ENCODE measurements at regions not wholly inside any gene's neighbourhood (a gene's known extent, or its start where the extent isn't known, plus 50 kb on each side); places are given as distances from the start of the nearest gene placed in this dataset.

GRCh38 chr7:156497776-156498509 lies 142.6 kb upstream of the RNF32 start:
- Histone ChIP-seq H3K36me3 (no peaks in the 10 kb centered on the region), H3K4me3 (no peak overlapping the region), H3K27ac (no peak overlapping the region), H3K4me1 (no peaks in the 10 kb centered on the region), H3K27me3 (no peaks in the 10 kb centered on the region), H3K9me3 (no peaks in the 10 kb centered on the region)
- ATAC-seq (no peak), DNase-seq (no peak)
- in situ Hi-C loops (cut with MboI; ENCODE audit: low sequenced_read_pairs in 4 of 4) = no loop called here
- TF ChIP-seq CTCF (IDR thresholded peaks at IDR 0.05 in 4 of 5, conservative IDR thresholded peaks at IDR 0.05 in 1 of 5) (no peak), POLR2A (IDR thresholded peaks at IDR 0.05) (no peak)
- intact Hi-C loops (cut with DNase I; ENCODE audit: low total_unique reads) = no loop called here

- in situ Hi-C loops (cut with MboI; ENCODE audit: low sequenced_read_pairs in 4 of 4) (no loop called here), intact Hi-C loops (cut with DNase I; ENCODE audit: low total_unique reads) (no loop called here)
- ATAC-seq (no peak), DNase-seq (no peak)
- Histone ChIP-seq H3K4me3 (no peak overlapping the region), H3K4me1 (no peaks in the 10 kb centered on the region), H3K27ac (no peak overlapping the region), H3K36me3 (no peaks in the 10 kb centered on the region), H3K9me3 (no peaks in the 10 kb centered on the region), H3K27me3 (no peaks in the 10 kb centered on the region)
- TF ChIP-seq POLR2A (IDR thresholded peaks at IDR 0.05) (no peak), CTCF (IDR thresholded peaks at IDR 0.05 in 4 of 5, conservative IDR thresholded peaks at IDR 0.05 in 1 of 5) (no peak)
Measured at GRCh38 chr7:156496865-156497264, 143.7 kb upstream of the RNF32 start.

- no peak for TF ChIP-seq POLR2A (IDR thresholded peaks at IDR 0.05)
- no peak for TF ChIP-seq CTCF (IDR thresholded peaks at IDR 0.05 in 4 of 5, conservative IDR thresholded peaks at IDR 0.05 in 1 of 5)
- H3K4me1 ChIP-seq = no peaks in the 10 kb centered on the region
- intact Hi-C loops (cut with DNase I; ENCODE audit: low total_unique reads) = no loop called here
- ATAC-seq (no peak), DNase-seq (no peak)
- no peak overlapping the region for H3K4me3 ChIP-seq
- no peaks in the 10 kb centered on the region for H3K27me3 ChIP-seq
- no peaks in the 10 kb centered on the region for H3K9me3 ChIP-seq
- H3K27ac ChIP-seq = no peak overlapping the region
- H3K36me3 ChIP-seq = no peaks in the 10 kb centered on the region
- in situ Hi-C loops (cut with MboI; ENCODE audit: low sequenced_read_pairs in 4 of 4) = no loop called here
Measured at GRCh38 chr7:156496363-156496769, 144.2 kb upstream of the RNF32 start.

- H3K4me3 ChIP-seq = no peak overlapping the region
- intact Hi-C loops (cut with DNase I; ENCODE audit: low total_unique reads) (no loop called here), in situ Hi-C loops (cut with MboI; ENCODE audit: low sequenced_read_pairs in 4 of 4) (no loop called here)
- no peaks in the 10 kb centered on the region for H3K9me3 ChIP-seq
- no peaks in the 10 kb centered on the region for H3K4me1 ChIP-seq
- no peak for DNase-seq
- no peaks in the 10 kb centered on the region for H3K27me3 ChIP-seq
- TF ChIP-seq CTCF (IDR thresholded peaks at IDR 0.05 in 4 of 5, conservative IDR thresholded peaks at IDR 0.05 in 1 of 5) (no peak), POLR2A (IDR thresholded peaks at IDR 0.05) (no peak)
- no peaks in the 10 kb centered on the region for H3K36me3 ChIP-seq
- H3K27ac ChIP-seq = no peak overlapping the region
- no peak for ATAC-seq
Measured at GRCh38 chr7:156494960-156495359, 145.6 kb upstream of the RNF32 start.

GRCh38 chr7:156493942-156494341 lies 146.6 kb upstream of the RNF32 start:
- Histone ChIP-seq H3K27ac (no peak overlapping the region), H3K27me3 (no peaks in the 10 kb centered on the region), H3K4me1 (no peaks in the 10 kb centered on the region), H3K36me3 (no peaks in the 10 kb centered on the region), H3K4me3 (no peak overlapping the region), H3K9me3 (no peaks in the 10 kb centered on the region)
- TF ChIP-seq POLR2A (IDR thresholded peaks at IDR 0.05) (no peak), CTCF (IDR thresholded peaks at IDR 0.05 in 4 of 5, conservative IDR thresholded peaks at IDR 0.05 in 1 of 5) (no peak)
- no peak for DNase-seq
- no peak for ATAC-seq
- intact Hi-C loops (cut with DNase I; ENCODE audit: low total_unique reads) (no loop called here), in situ Hi-C loops (cut with MboI; ENCODE audit: low sequenced_read_pairs in 4 of 4) (no loop called here)

Data from gastrocnemius medialis (tissue), 4 donors.